Loucy (cell line): ENCODE measurements at regions not wholly inside any gene's neighbourhood (a gene's known extent, or its start where the extent isn't known, plus 50 kb on each side); places are given as distances from the start of the nearest gene placed in this dataset.

ENCODE experiments used
- H2AFZ ChIP-seq: fragments of 200-600 bp; sonication (generic); 2 replicates; pipeline ENCODE4 v1.6.0; 2016; ENCODE audit warnings: antibody characterized with exemption, mild to moderate bottlenecking, low read length, moderate library complexity
- H3F3A ChIP-seq: fragments of 200-600 bp; 2 replicates; pipeline ENCODE4 v1.6.0; 2016; ENCODE audit warnings: antibody characterized with exemption, low read depth, mild to moderate bottlenecking
- H3K27me3 ChIP-seq: fragments of 200-600 bp; sonication (generic); 2 replicates; pipeline ENCODE4 v1.6.1; 2014; ENCODE audit warnings: low read length, mild to moderate bottlenecking; ENCODE audit not compliant: insufficient read depth, poor library complexity, severe bottlenecking
- H3K36me3 ChIP-seq: fragments of 200-600 bp; sonication (generic); 2 replicates; pipeline ENCODE4 v1.6.1; 2016; ENCODE audit warnings: low read length; ENCODE audit not compliant: insufficient read depth
- H3K4me1 ChIP-seq: fragments of 200-600 bp; sonication (generic); 2 replicates; pipeline ENCODE4 v1.5.1; 2014; ENCODE audit warnings: low read length, mild to moderate bottlenecking; ENCODE audit not compliant: insufficient read depth, poor library complexity, severe bottlenecking
- H3K4me2 ChIP-seq: fragments of 200-600 bp; sonication (generic); 2 replicates; pipeline ENCODE4 v1.6.0; 2014; ENCODE audit warnings: antibody characterized with exemption, low read length, low read depth, mild to moderate bottlenecking; ENCODE audit not compliant: poor library complexity, severe bottlenecking
- H3K4me3 ChIP-seq: fragments of 200-600 bp; sonication (generic); 2 replicates; pipeline ENCODE4 v1.5.1; 2014; ENCODE audit warnings: low read length, mild to moderate bottlenecking, mixed read lengths; ENCODE audit not compliant: poor library complexity, severe bottlenecking
- H3K79me2 ChIP-seq: fragments of 200-600 bp; sonication (generic); 2 replicates; pipeline ENCODE4 v1.6.1; 2014; ENCODE audit warnings: low read length; ENCODE audit not compliant: insufficient read depth
- H3K9ac ChIP-seq: fragments of 200-600 bp; sonication (generic); 2 replicates; pipeline ENCODE4 v1.6.0; 2014; ENCODE audit warnings: mild to moderate bottlenecking, low read depth, low read length, moderate library complexity; ENCODE audit not compliant: poor library complexity, severe bottlenecking
- H3K9me2 ChIP-seq: fragments of 200-600 bp; sonication (generic); replicated peaks from 2 replicates; pipeline ENCODE4 v1.6.1; 2016; ENCODE audit warnings: low read depth, low read length, mixed read lengths
- H3K9me3 ChIP-seq: fragments of 200-600 bp; sonication (generic); 2 replicates; pipeline ENCODE4 v1.6.1; 2014; ENCODE audit warnings: mild to moderate bottlenecking, antibody characterized with exemption, low read length, low read depth; ENCODE audit not compliant: insufficient read depth
- H4K20me1 ChIP-seq: fragments of 200-600 bp; sonication (generic); 2 replicates; pipeline ENCODE4 v1.6.0; 2014; ENCODE audit warnings: antibody characterized with exemption, low read length, mild to moderate bottlenecking; ENCODE audit not compliant: insufficient read depth, poor library complexity, severe bottlenecking
- EZH2phosphoT487 ChIP-seq: fragments of 200-600 bp; IDR thresholded peaks from 2 replicates; pipeline ENCODE4 v1.6.1; 2018; ENCODE audit warnings: antibody characterized with exemption, mild to moderate bottlenecking, moderate library complexity, borderline replicate concordance
- TF ChIP-seq, protein P1 (sequence below): fragments of 200-600 bp; sonication (generic); conservative IDR thresholded peaks from 2 replicates; pipeline ENCODE4 v1.5.1; 2014; ENCODE audit warnings: mild to moderate bottlenecking, antibody characterized with exemption, low read length

DNA sequence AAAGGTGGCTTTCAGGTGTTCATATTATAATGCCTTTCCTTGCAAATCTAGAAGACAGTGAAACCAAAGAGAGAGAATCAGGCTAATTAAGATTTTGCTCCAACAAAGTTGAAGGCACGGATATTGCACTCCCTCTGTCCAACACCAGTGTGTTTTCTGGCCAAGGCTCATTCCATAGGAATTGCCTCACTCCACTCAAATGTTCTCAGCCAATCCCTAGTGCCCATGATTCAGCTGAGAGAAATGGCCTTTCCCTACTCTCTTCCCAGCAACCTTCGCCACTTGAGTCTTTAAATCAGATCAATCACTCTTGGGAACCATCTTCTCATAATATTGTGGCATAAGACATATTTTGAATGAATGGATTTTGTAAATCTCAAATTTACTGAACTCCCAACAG, 768.2 kb upstream of the ACVR2A start:
- no peaks in the 10 kb centered on the region for H3K27me3 ChIP-seq
- H3F3A ChIP-seq, result no peaks in the 10 kb centered on the region
- H3K4me1 ChIP-seq, result no peaks in the 10 kb centered on the region
- no peaks in the 10 kb centered on the region for H4K20me1 ChIP-seq
- no peak overlapping the region for H3K9ac ChIP-seq
- no peak overlapping the region for H3K4me2 ChIP-seq
- no peak overlapping the region for H3K4me3 ChIP-seq
- TF ChIP-seq, protein P1, sequence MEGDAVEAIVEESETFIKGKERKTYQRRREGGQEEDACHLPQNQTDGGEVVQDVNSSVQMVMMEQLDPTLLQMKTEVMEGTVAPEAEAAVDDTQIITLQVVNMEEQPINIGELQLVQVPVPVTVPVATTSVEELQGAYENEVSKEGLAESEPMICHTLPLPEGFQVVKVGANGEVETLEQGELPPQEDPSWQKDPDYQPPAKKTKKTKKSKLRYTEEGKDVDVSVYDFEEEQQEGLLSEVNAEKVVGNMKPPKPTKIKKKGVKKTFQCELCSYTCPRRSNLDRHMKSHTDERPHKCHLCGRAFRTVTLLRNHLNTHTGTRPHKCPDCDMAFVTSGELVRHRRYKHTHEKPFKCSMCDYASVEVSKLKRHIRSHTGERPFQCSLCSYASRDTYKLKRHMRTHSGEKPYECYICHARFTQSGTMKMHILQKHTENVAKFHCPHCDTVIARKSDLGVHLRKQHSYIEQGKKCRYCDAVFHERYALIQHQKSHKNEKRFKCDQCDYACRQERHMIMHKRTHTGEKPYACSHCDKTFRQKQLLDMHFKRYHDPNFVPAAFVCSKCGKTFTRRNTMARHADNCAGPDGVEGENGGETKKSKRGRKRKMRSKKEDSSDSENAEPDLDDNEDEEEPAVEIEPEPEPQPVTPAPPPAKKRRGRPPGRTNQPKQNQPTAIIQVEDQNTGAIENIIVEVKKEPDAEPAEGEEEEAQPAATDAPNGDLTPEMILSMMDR, result no peak
- TF ChIP-seq EZH2phosphoT487, result no peak
- H3K9me3 ChIP-seq, result no peaks in the 10 kb centered on the region
- no peaks in the 10 kb centered on the region for H3K9me2 ChIP-seq
- H2AFZ ChIP-seq, result no peak overlapping the region
- no peaks in the 10 kb centered on the region for H3K36me3 ChIP-seq
- H3K79me2 ChIP-seq, result no peaks in the 10 kb centered on the region

DNA sequence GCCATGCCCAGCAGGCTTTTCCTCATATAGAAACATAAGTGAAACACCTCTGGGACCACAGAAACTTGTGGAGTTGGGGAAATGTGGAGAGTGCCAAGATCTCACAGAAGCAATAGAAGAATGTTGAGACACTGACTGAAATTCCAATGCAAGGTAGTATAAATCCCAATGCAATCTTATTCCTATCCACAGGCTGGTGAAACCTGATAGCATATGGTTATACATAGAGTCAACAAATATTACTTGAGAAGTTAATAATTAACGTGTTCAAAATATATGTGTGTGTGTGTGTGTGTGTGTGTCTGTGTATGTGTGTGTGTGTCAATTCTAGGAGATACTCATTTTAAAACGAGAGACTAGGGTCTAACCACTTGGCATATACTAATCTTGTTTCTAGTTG, 776.8 kb upstream of the ACVR2A start:
- Histone ChIP-seq H3K9me3 (no peaks in the 10 kb centered on the region), H3K36me3 (no peaks in the 10 kb centered on the region), H4K20me1 (no peaks in the 10 kb centered on the region), H3K9me2 (no peaks in the 10 kb centered on the region), H3K9ac (no peak overlapping the region), H3F3A (no peaks in the 10 kb centered on the region), H3K4me3 (no peak overlapping the region), H3K27me3 (no peaks in the 10 kb centered on the region), H3K4me2 (no peak overlapping the region), H2AFZ (no peak overlapping the region), H3K4me1 (no peaks in the 10 kb centered on the region), H3K79me2 (no peaks in the 10 kb centered on the region)
- no peak for TF ChIP-seq EZH2phosphoT487
- TF ChIP-seq, protein P1, result no peak

DNA sequence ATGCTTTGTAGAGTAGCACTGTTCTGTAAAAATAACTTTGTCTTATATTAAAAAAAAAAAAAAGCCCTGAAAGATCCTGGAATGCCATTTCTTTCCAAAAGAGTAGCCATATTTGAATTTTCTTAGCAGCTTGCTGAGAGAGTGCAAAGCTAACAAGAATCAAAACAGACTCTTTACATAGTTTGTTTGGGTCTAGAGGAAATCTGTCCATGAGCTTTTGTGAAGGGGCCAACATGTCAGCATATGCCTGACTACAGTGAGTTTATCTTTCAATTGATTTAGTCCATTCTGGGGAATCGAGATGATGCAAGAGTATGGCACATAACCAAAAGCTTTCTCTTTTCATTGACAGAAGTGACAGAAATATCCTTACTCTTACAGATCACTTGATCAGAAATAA, 777.7 kb upstream of the ACVR2A start:
- no peaks in the 10 kb centered on the region for H3K27me3 ChIP-seq
- H3K4me3 ChIP-seq, result no peak overlapping the region
- no peaks in the 10 kb centered on the region for H3K4me1 ChIP-seq
- TF ChIP-seq, protein P1, result no peak
- TF ChIP-seq EZH2phosphoT487, result no peak
- H3K79me2 ChIP-seq, result no peaks in the 10 kb centered on the region
- H3K9ac ChIP-seq, result no peak overlapping the region
- no peak overlapping the region for H3K4me2 ChIP-seq
- no peaks in the 10 kb centered on the region for H3K9me2 ChIP-seq
- no peak overlapping the region for H2AFZ ChIP-seq
- no peaks in the 10 kb centered on the region for H3K9me3 ChIP-seq
- no peaks in the 10 kb centered on the region for H3K36me3 ChIP-seq
- no peaks in the 10 kb centered on the region for H4K20me1 ChIP-seq
- no peaks in the 10 kb centered on the region for H3F3A ChIP-seq
